ENCODE measurements at regions not wholly inside any gene's neighbourhood (a gene's known extent, or its start where the extent isn't known, plus 50 kb on each side); places are given as distances from the start of the nearest gene placed in this dataset.
"Not testable (repeated sequence)": the region's sequence is repeated elsewhere in the genome, so short reads cannot be mapped to it uniquely, and the experiment has no call there.

GRCh38 chr1:163588796-163589195 is 267.0 kb downstream of the NUF2 start:
- Histone ChIP-seq H3K9ac (no peak overlapping the region), H3K9me3 (ENCODE audit: low read depth) (no peaks in the 10 kb centered on the region), H3K36me3 (ENCODE audit: low read depth) (no peaks in the 10 kb centered on the region), H3K27me3 (replicated peaks; ENCODE audit: insufficient read depth) (no peaks in the 10 kb centered on the region), H3K4me2 (ENCODE audit: unreplicated experiment) (no peak overlapping the region), H3K79me2 (ENCODE audit: insufficient read depth) (no peaks in the 10 kb centered on the region), H3F3A (ENCODE audit: insufficient read depth) (no peaks in the 10 kb centered on the region), H3K27ac (no peak overlapping the region), H2AFZ (no peak overlapping the region), H3K4me1 (ENCODE audit: insufficient read depth) (no peaks in the 10 kb centered on the region), H3K4me3 (no peak overlapping the region), H3K9me2 (ENCODE audit: insufficient read depth) (no peaks in the 10 kb centered on the region), H4K20me1 (ENCODE audit: insufficient read depth) (no peaks in the 10 kb centered on the region)
- WGBS, 2 experiments (ENCODE audit: low coverage in 1 of 2, low lambda C conversion rate in 2 of 2, missing lambda C conversion rate in 2 of 2): 42 to 46% methylated on average over 2 of the region's 2 CpGs
- TF ChIP-seq EZH2 (IDR thresholded peaks at IDR 0.05; ENCODE audit: insufficient read depth, poor library complexity, severe bottlenecking): no peak
- TF ChIP-seq EZH2phosphoT487 (IDR thresholded peaks at IDR 0.05; ENCODE audit: insufficient read depth, low read depth): no peak
- in situ Hi-C loops (cut with MboI): no loop called here
- DNase-seq: no peak

GRCh38 chr1:163589735-163590134 is 268.0 kb downstream of the NUF2 start:
- H3K4me2 ChIP-seq (ENCODE audit: unreplicated experiment): no peak overlapping the region
- no peaks in the 10 kb centered on the region for H3F3A ChIP-seq (ENCODE audit: insufficient read depth)
- WGBS, 2 experiments (ENCODE audit: low coverage in 1 of 2, low lambda C conversion rate in 2 of 2, missing lambda C conversion rate in 2 of 2): 50 to 67% methylated on average over 2 of the region's 2 CpGs
- no peak for DNase-seq
- in situ Hi-C loops (cut with MboI): no loop called here
- H3K27ac ChIP-seq: no peak overlapping the region
- H3K4me3 ChIP-seq: no peak overlapping the region
- H4K20me1 ChIP-seq (ENCODE audit: insufficient read depth): no peaks in the 10 kb centered on the region
- no peaks in the 10 kb centered on the region for H3K79me2 ChIP-seq (ENCODE audit: insufficient read depth)
- no peak overlapping the region for H2AFZ ChIP-seq
- TF ChIP-seq EZH2 (IDR thresholded peaks at IDR 0.05; ENCODE audit: insufficient read depth, poor library complexity, severe bottlenecking) (no peak), EZH2phosphoT487 (IDR thresholded peaks at IDR 0.05; ENCODE audit: insufficient read depth, low read depth) (no peak)
- no peaks in the 10 kb centered on the region for H3K36me3 ChIP-seq (ENCODE audit: low read depth)
- H3K9me2 ChIP-seq (ENCODE audit: insufficient read depth): no peaks in the 10 kb centered on the region
- H3K9me3 ChIP-seq (ENCODE audit: low read depth): no peaks in the 10 kb centered on the region
- H3K4me1 ChIP-seq (ENCODE audit: insufficient read depth): no peaks in the 10 kb centered on the region
- H3K9ac ChIP-seq: no peak overlapping the region
- no peaks in the 10 kb centered on the region for H3K27me3 ChIP-seq (replicated peaks; ENCODE audit: insufficient read depth)

- DNase-seq; in situ Hi-C loops (cut with MboI); H3K27ac ChIP-seq; H3K9me3 ChIP-seq (ENCODE audit: low read depth); H3K4me2 ChIP-seq (ENCODE audit: unreplicated experiment); H3K9ac ChIP-seq; H3K4me1 ChIP-seq (ENCODE audit: insufficient read depth); H3K27me3 ChIP-seq (replicated peaks; ENCODE audit: insufficient read depth); H2AFZ ChIP-seq; H3F3A ChIP-seq (ENCODE audit: insufficient read depth); H3K79me2 ChIP-seq (ENCODE audit: insufficient read depth); H3K4me3 ChIP-seq; H3K36me3 ChIP-seq (ENCODE audit: low read depth); H4K20me1 ChIP-seq (ENCODE audit: insufficient read depth); H3K9me2 ChIP-seq (ENCODE audit: insufficient read depth): not testable (repeated sequence)
- 12 to 13% methylated on average over 2 of the region's 2 CpGs for WGBS, 2 experiments (ENCODE audit: low coverage in 1 of 2, low lambda C conversion rate in 2 of 2, missing lambda C conversion rate in 2 of 2)
Observed at GRCh38 chr1:163591131-163591530, 269.4 kb downstream of the NUF2 start.

- H3K27me3 ChIP-seq (replicated peaks; ENCODE audit: insufficient read depth); H3K9ac ChIP-seq; in situ Hi-C loops (cut with MboI); H3F3A ChIP-seq (ENCODE audit: insufficient read depth); H3K79me2 ChIP-seq (ENCODE audit: insufficient read depth); H3K9me3 ChIP-seq (ENCODE audit: low read depth); DNase-seq; H3K9me2 ChIP-seq (ENCODE audit: insufficient read depth); H4K20me1 ChIP-seq (ENCODE audit: insufficient read depth); H2AFZ ChIP-seq; H3K4me3 ChIP-seq; H3K4me2 ChIP-seq (ENCODE audit: unreplicated experiment); H3K4me1 ChIP-seq (ENCODE audit: insufficient read depth); H3K36me3 ChIP-seq (ENCODE audit: low read depth); H3K27ac ChIP-seq: not testable (repeated sequence)
- WGBS, 2 experiments (ENCODE audit: low coverage in 1 of 2, low lambda C conversion rate in 2 of 2, missing lambda C conversion rate in 2 of 2): 32 to 34% methylated on average over 3 of the region's 3 CpGs
Observed at GRCh38 chr1:163592623-163593022, 270.9 kb downstream of the NUF2 start.

GRCh38 chr1:163596106-163596505 is 274.4 kb downstream of the NUF2 start:
- H3K9me3 ChIP-seq (ENCODE audit: low read depth); H3K79me2 ChIP-seq (ENCODE audit: insufficient read depth); DNase-seq; H2AFZ ChIP-seq; H4K20me1 ChIP-seq (ENCODE audit: insufficient read depth); H3K4me1 ChIP-seq (ENCODE audit: insufficient read depth); H3K9ac ChIP-seq; H3K9me2 ChIP-seq (ENCODE audit: insufficient read depth); H3K36me3 ChIP-seq (ENCODE audit: low read depth); H3F3A ChIP-seq (ENCODE audit: insufficient read depth); in situ Hi-C loops (cut with MboI); H3K27ac ChIP-seq; H3K4me2 ChIP-seq (ENCODE audit: unreplicated experiment); H3K4me3 ChIP-seq; H3K27me3 ChIP-seq (replicated peaks; ENCODE audit: insufficient read depth): not testable (repeated sequence)
- 23 to 38% methylated on average over 3 of the region's 3 CpGs for WGBS, 2 experiments (ENCODE audit: low coverage in 1 of 2, low lambda C conversion rate in 2 of 2, missing lambda C conversion rate in 2 of 2)
